ENCODE measurements at regions not wholly inside any gene's neighbourhood (a gene's known extent, or its start where the extent isn't known, plus 50 kb on each side); places are given as distances from the start of the nearest gene placed in this dataset.

- Histone ChIP-seq H3K79me1 (ENCODE audit: low read length) (peaks cover 2% of the 10 kb centered on the region), H3K4me2 (ENCODE audit: low read length) (no peak overlapping the region), H3K4me1 (ENCODE audit: control insufficient read depth in 1 of 2, insufficient read depth in 2 of 2, low read length in 2 of 2) (no peaks in the 10 kb centered on the region), H2AK5ac (ENCODE audit: low read length) (no peak overlapping the region), H4K91ac (ENCODE audit: low read depth, low read length) (no peak overlapping the region), H2BK120ac (ENCODE audit: insufficient read depth, low read length, poor library complexity) (no peak overlapping the region), H3K9me3 (ENCODE audit: insufficient read depth, low read depth, low read length) (no peaks in the 10 kb centered on the region), H3K79me2 (ENCODE audit: control insufficient read depth, insufficient read depth, low read length, poor library complexity) (no peaks in the 10 kb centered on the region), H2BK12ac (ENCODE audit: low read length) (no peak overlapping the region), H3K27ac (ENCODE audit: low read depth, low read length) (no peak overlapping the region), H4K8ac (ENCODE audit: low read depth, low read length) (no peak overlapping the region), H3K14ac (ENCODE audit: low read length) (no peak overlapping the region), H3K4ac (ENCODE audit: low read depth, low read length) (no peak overlapping the region), H2BK5ac (ENCODE audit: low read depth, low read length, poor library complexity) (no peak overlapping the region), H3K18ac (ENCODE audit: low read length) (no peak overlapping the region), H3K36me3 (ENCODE audit: control insufficient read depth in 1 of 2, insufficient read depth in 2 of 2, low read length in 2 of 2) (no peaks in the 10 kb centered on the region), H3K9ac (ENCODE audit: low read length) (no peak overlapping the region), H3K23ac (ENCODE audit: low read length) (no peak overlapping the region), H4K12ac (ENCODE audit: low read depth, low read length) (no peak overlapping the region), H2AFZ (ENCODE audit: insufficient read depth, low read length, poor library complexity) (no peak overlapping the region), H3K27me3 (ENCODE audit: insufficient read depth, low read length) (no peaks in the 10 kb centered on the region), H3K4me3 (ENCODE audit: low read depth, low read length) (no peak overlapping the region)
- WGBS (ENCODE audit: extremely low coverage, insufficient coverage, insufficient read length): no CpG with 5 or more reads among the region's 2 CpGs
- DNase-seq: no peak
These were observed 262.9 kb upstream of the DUSP10 start for GRCh38 chr1:222004784-222005183.

DNA sequence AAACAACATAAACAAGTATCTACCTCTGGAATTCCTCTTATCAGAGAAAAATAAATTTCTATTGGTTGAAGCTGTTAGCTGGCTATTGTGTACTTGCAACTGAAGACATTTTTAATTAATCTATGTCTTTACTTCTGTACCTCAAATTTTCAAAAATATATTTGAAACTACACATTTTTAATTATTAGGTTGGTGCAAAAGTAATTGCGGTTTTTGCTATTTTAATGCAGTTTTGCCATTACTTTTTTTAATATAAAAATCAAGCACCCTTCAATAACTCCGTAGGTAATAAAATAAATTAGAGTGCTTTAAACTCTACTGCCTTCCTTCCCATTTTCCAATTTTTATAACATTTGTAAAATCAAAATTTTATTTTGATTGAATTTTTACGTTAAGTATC, 262.1 kb upstream of the DUSP10 start:
- Histone ChIP-seq H3K27ac (ENCODE audit: low read depth, low read length) (no peak overlapping the region), H3K14ac (ENCODE audit: low read length) (no peak overlapping the region), H2BK12ac (ENCODE audit: low read length) (no peak overlapping the region), H3K4me2 (ENCODE audit: low read length) (no peak overlapping the region), H4K12ac (ENCODE audit: low read depth, low read length) (no peak overlapping the region), H3K9me3 (ENCODE audit: insufficient read depth, low read depth, low read length) (no peaks in the 10 kb centered on the region), H2AK5ac (ENCODE audit: low read length) (no peak overlapping the region), H3K27me3 (ENCODE audit: insufficient read depth, low read length) (no peaks in the 10 kb centered on the region), H4K8ac (ENCODE audit: low read depth, low read length) (no peak overlapping the region), H2BK5ac (ENCODE audit: low read depth, low read length, poor library complexity) (no peak overlapping the region), H2BK120ac (ENCODE audit: insufficient read depth, low read length, poor library complexity) (no peak overlapping the region), H3K23ac (ENCODE audit: low read length) (no peak overlapping the region), H3K4me3 (ENCODE audit: low read depth, low read length) (no peak overlapping the region), H3K18ac (ENCODE audit: low read length) (no peak overlapping the region), H3K4me1 (ENCODE audit: control insufficient read depth in 1 of 2, insufficient read depth in 2 of 2, low read length in 2 of 2) (no peaks in the 10 kb centered on the region), H3K36me3 (ENCODE audit: control insufficient read depth in 1 of 2, insufficient read depth in 2 of 2, low read length in 2 of 2) (no peaks in the 10 kb centered on the region), H3K9ac (ENCODE audit: low read length) (no peak overlapping the region), H4K91ac (ENCODE audit: low read depth, low read length) (no peak overlapping the region), H3K4ac (ENCODE audit: low read depth, low read length) (no peak overlapping the region), H3K79me2 (ENCODE audit: control insufficient read depth, insufficient read depth, low read length, poor library complexity) (no peaks in the 10 kb centered on the region), H3K79me1 (ENCODE audit: low read length) (no peaks in the 10 kb centered on the region), H2AFZ (ENCODE audit: insufficient read depth, low read length, poor library complexity) (no peak overlapping the region)
- DNase-seq: no peak
- no CpG with 5 or more reads among the region's 3 CpGs for WGBS (ENCODE audit: extremely low coverage, insufficient coverage, insufficient read length)

DNA sequence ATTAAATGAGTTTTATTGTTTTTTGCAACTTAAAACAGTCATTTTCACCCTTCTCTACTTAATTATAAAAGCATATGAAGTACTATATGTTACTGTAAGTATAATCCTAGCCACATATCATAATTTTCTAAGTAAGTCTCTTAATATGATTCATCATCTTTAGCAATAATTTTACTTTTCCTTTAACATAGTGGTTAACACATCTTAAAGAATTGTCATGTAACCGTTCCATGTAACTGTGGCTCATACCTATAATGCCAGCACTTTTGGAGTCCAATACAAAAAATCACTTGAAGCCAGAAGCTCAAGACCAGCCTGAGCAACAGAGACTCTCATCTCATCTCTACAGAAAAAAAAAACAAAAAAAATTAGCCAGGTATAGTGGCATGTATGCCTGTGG, 260.6 kb upstream of the DUSP10 start:
- H2BK120ac ChIP-seq (ENCODE audit: insufficient read depth, low read length, poor library complexity): no peak overlapping the region
- no peak overlapping the region for H3K23ac ChIP-seq (ENCODE audit: low read length)
- H3K14ac ChIP-seq (ENCODE audit: low read length): no peak overlapping the region
- H2AK5ac ChIP-seq (ENCODE audit: low read length): no peak overlapping the region
- H3K79me1 ChIP-seq (ENCODE audit: low read length): no peaks in the 10 kb centered on the region
- no peaks in the 10 kb centered on the region for H3K36me3 ChIP-seq (ENCODE audit: control insufficient read depth in 1 of 2, insufficient read depth in 2 of 2, low read length in 2 of 2)
- no peak overlapping the region for H2AFZ ChIP-seq (ENCODE audit: insufficient read depth, low read length, poor library complexity)
- H4K12ac ChIP-seq (ENCODE audit: low read depth, low read length): no peak overlapping the region
- no peak overlapping the region for H3K4me2 ChIP-seq (ENCODE audit: low read length)
- no peaks in the 10 kb centered on the region for H3K9me3 ChIP-seq (ENCODE audit: insufficient read depth, low read depth, low read length)
- no peak overlapping the region for H2BK12ac ChIP-seq (ENCODE audit: low read length)
- no peak overlapping the region for H3K18ac ChIP-seq (ENCODE audit: low read length)
- H3K27ac ChIP-seq (ENCODE audit: low read depth, low read length): no peak overlapping the region
- H4K8ac ChIP-seq (ENCODE audit: low read depth, low read length): no peak overlapping the region
- H3K4ac ChIP-seq (ENCODE audit: low read depth, low read length): no peak overlapping the region
- DNase-seq: no peak
- no peak overlapping the region for H4K91ac ChIP-seq (ENCODE audit: low read depth, low read length)
- H2BK5ac ChIP-seq (ENCODE audit: low read depth, low read length, poor library complexity): no peak overlapping the region
- no CpG with 5 or more reads among the region's 1 CpG for WGBS (ENCODE audit: extremely low coverage, insufficient coverage, insufficient read length)
- no peaks in the 10 kb centered on the region for H3K79me2 ChIP-seq (ENCODE audit: control insufficient read depth, insufficient read depth, low read length, poor library complexity)
- no peak overlapping the region for H3K9ac ChIP-seq (ENCODE audit: low read length)
- no peaks in the 10 kb centered on the region for H3K27me3 ChIP-seq (ENCODE audit: insufficient read depth, low read length)
- no peak overlapping the region for H3K4me3 ChIP-seq (ENCODE audit: low read depth, low read length)
- H3K4me1 ChIP-seq (ENCODE audit: control insufficient read depth in 1 of 2, insufficient read depth in 2 of 2, low read length in 2 of 2): no peaks in the 10 kb centered on the region

- Histone ChIP-seq H3K4me2 (ENCODE audit: low read length) (no peak overlapping the region), H2AFZ (ENCODE audit: insufficient read depth, low read length, poor library complexity) (no peak overlapping the region), H4K8ac (ENCODE audit: low read depth, low read length) (no peak overlapping the region), H3K79me1 (ENCODE audit: low read length) (no peaks in the 10 kb centered on the region), H4K12ac (ENCODE audit: low read depth, low read length) (no peak overlapping the region), H2BK12ac (ENCODE audit: low read length) (no peak overlapping the region), H3K9ac (ENCODE audit: low read length) (no peak overlapping the region), H3K4me3 (ENCODE audit: low read depth, low read length) (no peak overlapping the region), H2BK5ac (ENCODE audit: low read depth, low read length, poor library complexity) (no peak overlapping the region), H3K36me3 (ENCODE audit: control insufficient read depth in 1 of 2, insufficient read depth in 2 of 2, low read length in 2 of 2) (no peaks in the 10 kb centered on the region), H3K4ac (ENCODE audit: low read depth, low read length) (no peak overlapping the region), H3K79me2 (ENCODE audit: control insufficient read depth, insufficient read depth, low read length, poor library complexity) (no peaks in the 10 kb centered on the region), H3K27ac (ENCODE audit: low read depth, low read length) (no peak overlapping the region), H3K27me3 (ENCODE audit: insufficient read depth, low read length) (no peaks in the 10 kb centered on the region), H3K14ac (ENCODE audit: low read length) (no peak overlapping the region), H3K4me1 (ENCODE audit: control insufficient read depth in 1 of 2, insufficient read depth in 2 of 2, low read length in 2 of 2) (no peaks in the 10 kb centered on the region), H2BK120ac (ENCODE audit: insufficient read depth, low read length, poor library complexity) (no peak overlapping the region), H3K23ac (ENCODE audit: low read length) (no peak overlapping the region), H3K9me3 (ENCODE audit: insufficient read depth, low read depth, low read length) (no peaks in the 10 kb centered on the region), H3K18ac (ENCODE audit: low read length) (no peak overlapping the region), H4K91ac (ENCODE audit: low read depth, low read length) (no peak overlapping the region), H2AK5ac (ENCODE audit: low read length) (no peak overlapping the region)
- WGBS (ENCODE audit: extremely low coverage, insufficient coverage, insufficient read length): no CpG with 5 or more reads among the region's 3 CpGs
- no peak for DNase-seq
These were observed 258.2 kb upstream of the DUSP10 start for GRCh38 chr1:222000131-222000530.
